ENCODE measurements at regions not wholly inside any gene's neighbourhood (a gene's known extent, or its start where the extent isn't known, plus 50 kb on each side); places are given as distances from the start of the nearest gene placed in this dataset.

DNA sequence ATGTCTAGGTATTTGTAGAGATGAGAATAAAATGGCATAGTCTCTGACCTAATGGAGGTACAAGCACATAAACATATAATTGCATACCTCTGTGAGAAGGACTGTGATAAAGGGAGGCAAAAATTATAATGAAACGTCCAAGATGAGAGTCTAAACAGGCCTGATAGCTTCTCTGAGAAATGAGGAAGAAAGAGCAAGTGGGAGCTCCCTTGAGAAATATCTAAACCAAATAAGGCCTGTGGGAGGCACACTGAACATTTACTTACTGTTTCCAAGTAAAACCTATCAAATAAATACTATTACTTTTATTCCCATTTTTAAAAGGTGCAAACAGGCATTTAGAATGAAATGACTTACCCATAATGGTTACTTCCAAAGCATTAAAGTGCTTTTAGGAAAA is 125.6 kb upstream of the PAPPA start:
- H3K9me2 ChIP-seq (replicated peaks; ENCODE audit: insufficient read depth, low read length), result no peaks in the 10 kb centered on the region
- H3K4me2 ChIP-seq (ENCODE audit: low read depth, low read length, poor library complexity, severe bottlenecking), result no peak overlapping the region
- no peak overlapping the region for H3K27ac ChIP-seq (ENCODE audit: low read depth, low read length)
- no peaks in the 10 kb centered on the region for H3K79me2 ChIP-seq (ENCODE audit: insufficient read depth, low read length)
- H4K20me1 ChIP-seq (ENCODE audit: low read depth, low read length), result no peaks in the 10 kb centered on the region
- no peaks in the 10 kb centered on the region for H3K27me3 ChIP-seq (ENCODE audit: low read length)
- H3K9ac ChIP-seq (ENCODE audit: low read length), result no peak overlapping the region
- no peak overlapping the region for H2AFZ ChIP-seq (ENCODE audit: low read depth, low read length, severe bottlenecking)
- H3F3A ChIP-seq (ENCODE audit: insufficient read depth), result no peaks in the 10 kb centered on the region
- no peak overlapping the region for H3K4me3 ChIP-seq (ENCODE audit: insufficient read depth, low read length, poor library complexity, severe bottlenecking)
- H3K9me3 ChIP-seq (ENCODE audit: insufficient read depth, low read length), result no peaks in the 10 kb centered on the region
- H3K36me3 ChIP-seq (ENCODE audit: low read length), result no peaks in the 10 kb centered on the region
- TF ChIP-seq, protein P1, sequence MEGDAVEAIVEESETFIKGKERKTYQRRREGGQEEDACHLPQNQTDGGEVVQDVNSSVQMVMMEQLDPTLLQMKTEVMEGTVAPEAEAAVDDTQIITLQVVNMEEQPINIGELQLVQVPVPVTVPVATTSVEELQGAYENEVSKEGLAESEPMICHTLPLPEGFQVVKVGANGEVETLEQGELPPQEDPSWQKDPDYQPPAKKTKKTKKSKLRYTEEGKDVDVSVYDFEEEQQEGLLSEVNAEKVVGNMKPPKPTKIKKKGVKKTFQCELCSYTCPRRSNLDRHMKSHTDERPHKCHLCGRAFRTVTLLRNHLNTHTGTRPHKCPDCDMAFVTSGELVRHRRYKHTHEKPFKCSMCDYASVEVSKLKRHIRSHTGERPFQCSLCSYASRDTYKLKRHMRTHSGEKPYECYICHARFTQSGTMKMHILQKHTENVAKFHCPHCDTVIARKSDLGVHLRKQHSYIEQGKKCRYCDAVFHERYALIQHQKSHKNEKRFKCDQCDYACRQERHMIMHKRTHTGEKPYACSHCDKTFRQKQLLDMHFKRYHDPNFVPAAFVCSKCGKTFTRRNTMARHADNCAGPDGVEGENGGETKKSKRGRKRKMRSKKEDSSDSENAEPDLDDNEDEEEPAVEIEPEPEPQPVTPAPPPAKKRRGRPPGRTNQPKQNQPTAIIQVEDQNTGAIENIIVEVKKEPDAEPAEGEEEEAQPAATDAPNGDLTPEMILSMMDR (IDR thresholded peaks at IDR 0.05; ENCODE audit: insufficient read depth, low read length, poor library complexity, severe bottlenecking), result no peak
- TF ChIP-seq EZH2phosphoT487 (conservative IDR thresholded peaks at IDR 0.05; ENCODE audit: low read length), result no peak

- H3K4me3 ChIP-seq (ENCODE audit: insufficient read depth, low read length, poor library complexity, severe bottlenecking), result no peak overlapping the region
- no peak overlapping the region for H3K9ac ChIP-seq (ENCODE audit: low read length)
- H3K4me2 ChIP-seq (ENCODE audit: low read depth, low read length, poor library complexity, severe bottlenecking), result no peak overlapping the region
- H2AFZ ChIP-seq (ENCODE audit: low read depth, low read length, severe bottlenecking), result no peak overlapping the region
- H3F3A ChIP-seq (ENCODE audit: insufficient read depth), result no peaks in the 10 kb centered on the region
- H3K9me2 ChIP-seq (replicated peaks; ENCODE audit: insufficient read depth, low read length), result no peaks in the 10 kb centered on the region
- no peaks in the 10 kb centered on the region for H4K20me1 ChIP-seq (ENCODE audit: low read depth, low read length)
- H3K27me3 ChIP-seq (ENCODE audit: low read length), result no peaks in the 10 kb centered on the region
- no peaks in the 10 kb centered on the region for H3K9me3 ChIP-seq (ENCODE audit: insufficient read depth, low read length)
- no peak overlapping the region for H3K27ac ChIP-seq (ENCODE audit: low read depth, low read length)
- no peaks in the 10 kb centered on the region for H3K79me2 ChIP-seq (ENCODE audit: insufficient read depth, low read length)
- TF ChIP-seq, protein P1 (IDR thresholded peaks at IDR 0.05; ENCODE audit: insufficient read depth, low read length, poor library complexity, severe bottlenecking), result no peak
- no peak for TF ChIP-seq EZH2phosphoT487 (conservative IDR thresholded peaks at IDR 0.05; ENCODE audit: low read length)
- H3K36me3 ChIP-seq (ENCODE audit: low read length), result no peaks in the 10 kb centered on the region
Measured at GRCh38 chr9:116030517-116030916, 123.1 kb upstream of the PAPPA start.

DNA sequence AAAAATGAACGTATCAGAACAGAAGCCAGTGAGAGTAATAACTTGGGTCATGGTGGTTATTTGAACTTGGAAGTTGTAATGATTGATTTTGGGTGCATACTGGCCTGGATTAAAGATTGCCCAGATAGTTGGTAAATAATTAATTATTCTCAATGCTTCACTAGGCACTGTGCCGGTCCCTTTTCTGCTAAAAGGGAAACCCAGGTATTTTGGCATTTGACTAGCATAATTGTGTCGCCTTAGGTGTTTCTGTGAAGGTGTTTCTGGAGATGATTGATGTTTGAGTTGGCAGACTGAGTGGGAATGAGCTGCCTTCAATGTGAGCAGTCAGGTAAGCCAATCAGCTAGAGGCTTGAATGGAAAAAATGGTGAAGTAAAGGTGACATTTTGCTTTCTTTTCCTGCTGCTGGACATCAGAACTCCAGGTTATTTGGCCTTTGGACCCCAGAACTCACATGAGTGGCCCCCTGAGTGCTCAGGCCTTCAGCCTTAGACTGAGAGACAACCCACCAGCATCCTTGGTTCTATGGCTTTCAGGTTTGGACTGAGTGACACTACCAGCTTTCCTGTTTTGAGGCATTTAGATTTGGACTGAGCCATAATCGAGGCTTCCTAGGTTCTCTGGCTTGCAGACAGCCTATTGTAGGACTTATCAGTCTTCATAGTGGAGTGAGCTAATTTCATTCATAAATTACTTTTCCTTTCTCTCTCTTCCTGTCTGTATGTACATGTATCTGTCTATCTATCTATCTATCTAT is 120.7 kb upstream of the PAPPA start:
- Histone ChIP-seq H3K4me3 (ENCODE audit: insufficient read depth, low read length, poor library complexity, severe bottlenecking) (no peak overlapping the region), H4K20me1 (ENCODE audit: low read depth, low read length) (no peaks in the 10 kb centered on the region), H3K9me3 (ENCODE audit: insufficient read depth, low read length) (no peaks in the 10 kb centered on the region), H3K9ac (ENCODE audit: low read length) (no peak overlapping the region), H3K79me2 (ENCODE audit: insufficient read depth, low read length) (no peaks in the 10 kb centered on the region), H3K27me3 (ENCODE audit: low read length) (no peaks in the 10 kb centered on the region), H3K4me2 (ENCODE audit: low read depth, low read length, poor library complexity, severe bottlenecking) (no peak overlapping the region), H2AFZ (ENCODE audit: low read depth, low read length, severe bottlenecking) (no peak overlapping the region), H3K9me2 (replicated peaks; ENCODE audit: insufficient read depth, low read length) (no peaks in the 10 kb centered on the region), H3K27ac (ENCODE audit: low read depth, low read length) (no peak overlapping the region), H3F3A (ENCODE audit: insufficient read depth) (no peaks in the 10 kb centered on the region), H3K36me3 (ENCODE audit: low read length) (no peaks in the 10 kb centered on the region)
- TF ChIP-seq, protein P1 (IDR thresholded peaks at IDR 0.05; ENCODE audit: insufficient read depth, low read length, poor library complexity, severe bottlenecking), result no peak
- TF ChIP-seq EZH2phosphoT487 (conservative IDR thresholded peaks at IDR 0.05; ENCODE audit: low read length), result no peak
